Suprapubic skin (tissue), 3 donors: ENCODE measurements at regions not wholly inside any gene's neighbourhood (a gene's known extent, or its start where the extent isn't known, plus 50 kb on each side); places are given as distances from the start of the nearest gene placed in this dataset.

ENCODE experiments used
- CTCF ChIP-seq, 2 donors: fragments of 200-600 bp in 1 of 2; fragments of 450-650 bp in 1 of 2; sonication (generic) in 1 of 2; IDR thresholded peaks; one replicate each; pipeline ENCODE4 v1.5.1; 2016 to 2019; ENCODE audit warnings: antibody characterized with exemption in 2 of 2, mild to moderate bottlenecking in 1 of 2, moderate library complexity in 1 of 2
- POLR2AphosphoS5 ChIP-seq, 3 donors: sonication (generic); formaldehyde crosslinking; IDR thresholded peaks; one replicate each; pipeline ENCODE4 v1.6.1; 2017; ENCODE audit warnings: antibody characterized with exemption in 3 of 3

- TF ChIP-seq POLR2AphosphoS5 (IDR thresholded peaks at IDR 0.05) (no peak), CTCF (IDR thresholded peaks at IDR 0.05) (no peak)
Observed at GRCh38 chr3:72048873-72049272, 263.9 kb upstream of the PROK2 start.
